ENCODE measurements at regions not wholly inside any gene's neighbourhood (a gene's known extent, or its start where the extent isn't known, plus 50 kb on each side); places are given as distances from the start of the nearest gene placed in this dataset.

GRCh38 chr14:100955201-100955600, 51.7 kb upstream of the RTL1 start:
- Histone ChIP-seq H3K4me3 (no peak overlapping the region), H3K27me3 (peaks cover 0 to 4% (median 0%) of the 10 kb centered on the region in 4 donors), H3K36me3 (no peaks in the 10 kb centered on the region), H3K4me1 (no peaks in the 10 kb centered on the region), H3K27ac (replicated peaks in 1 of 4) (no peak overlapping the region), H3K9me3 (no peaks in the 10 kb centered on the region)
- TF ChIP-seq EP300 (IDR thresholded peaks at IDR 0.05) = no peak
- TF ChIP-seq POLR2A (IDR thresholded peaks at IDR 0.05; ENCODE audit: low read depth) = no peak
- TF ChIP-seq, protein P1, sequence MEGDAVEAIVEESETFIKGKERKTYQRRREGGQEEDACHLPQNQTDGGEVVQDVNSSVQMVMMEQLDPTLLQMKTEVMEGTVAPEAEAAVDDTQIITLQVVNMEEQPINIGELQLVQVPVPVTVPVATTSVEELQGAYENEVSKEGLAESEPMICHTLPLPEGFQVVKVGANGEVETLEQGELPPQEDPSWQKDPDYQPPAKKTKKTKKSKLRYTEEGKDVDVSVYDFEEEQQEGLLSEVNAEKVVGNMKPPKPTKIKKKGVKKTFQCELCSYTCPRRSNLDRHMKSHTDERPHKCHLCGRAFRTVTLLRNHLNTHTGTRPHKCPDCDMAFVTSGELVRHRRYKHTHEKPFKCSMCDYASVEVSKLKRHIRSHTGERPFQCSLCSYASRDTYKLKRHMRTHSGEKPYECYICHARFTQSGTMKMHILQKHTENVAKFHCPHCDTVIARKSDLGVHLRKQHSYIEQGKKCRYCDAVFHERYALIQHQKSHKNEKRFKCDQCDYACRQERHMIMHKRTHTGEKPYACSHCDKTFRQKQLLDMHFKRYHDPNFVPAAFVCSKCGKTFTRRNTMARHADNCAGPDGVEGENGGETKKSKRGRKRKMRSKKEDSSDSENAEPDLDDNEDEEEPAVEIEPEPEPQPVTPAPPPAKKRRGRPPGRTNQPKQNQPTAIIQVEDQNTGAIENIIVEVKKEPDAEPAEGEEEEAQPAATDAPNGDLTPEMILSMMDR (IDR thresholded peaks at IDR 0.05) = no peak
- TF ChIP-seq POLR2AphosphoS5 (IDR thresholded peaks at IDR 0.05) = no peak
- DNase-seq (ENCODE audit: extremely low spot score) = no peak
- WGBS = 60% methylated on average over 2 of the region's 2 CpGs
- intact Hi-C loops (cut with DNase I) = no loop called here

DNA sequence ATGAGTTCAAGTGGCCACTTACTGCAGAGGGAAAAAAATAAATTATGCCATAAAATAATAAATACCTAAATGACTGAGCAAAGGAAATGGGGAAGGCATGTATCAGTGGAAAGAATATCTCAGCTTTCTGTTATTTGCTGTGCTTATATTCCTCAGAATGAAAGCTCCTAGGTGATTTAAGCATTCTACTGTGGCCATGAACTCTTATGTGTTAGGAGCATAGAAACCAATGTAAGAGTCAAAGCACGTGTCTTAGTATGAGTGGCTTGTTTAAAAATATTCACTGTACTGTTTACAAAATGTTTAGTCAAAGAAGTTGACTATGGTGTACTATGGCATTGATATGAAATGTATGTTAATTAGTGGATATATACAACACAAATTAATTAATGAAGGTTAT, 59.0 kb upstream of the RTL1 start:
- no peaks in the 10 kb centered on the region for H3K36me3 ChIP-seq
- DNase-seq (ENCODE audit: extremely low spot score) = no peak
- intact Hi-C loops (cut with DNase I) = no loop called here
- 47% methylated on average over 1 of the region's 1 CpG for WGBS
- no peak overlapping the region for H3K27ac ChIP-seq (replicated peaks in 1 of 4)
- no peaks in the 10 kb centered on the region for H3K27me3 ChIP-seq
- H3K9me3 ChIP-seq = no peaks in the 10 kb centered on the region
- H3K4me1 ChIP-seq = no peaks in the 10 kb centered on the region
- no peak overlapping the region for H3K4me3 ChIP-seq
- TF ChIP-seq, protein P1 (IDR thresholded peaks at IDR 0.05) = no peak
- TF ChIP-seq POLR2AphosphoS5 (IDR thresholded peaks at IDR 0.05) (no peak), POLR2A (IDR thresholded peaks at IDR 0.05; ENCODE audit: low read depth) (no peak), EP300 (IDR thresholded peaks at IDR 0.05) (no peak)

GRCh38 chr14:100965296-100965695, 61.8 kb upstream of the RTL1 start:
- no peaks in the 10 kb centered on the region for H3K9me3 ChIP-seq
- 91% methylated on average over 8 of the region's 8 CpGs for WGBS
- no peaks in the 10 kb centered on the region for H3K27me3 ChIP-seq
- no peak overlapping the region for H3K27ac ChIP-seq (replicated peaks in 1 of 4)
- no peak overlapping the region for H3K4me3 ChIP-seq
- no peaks in the 10 kb centered on the region for H3K4me1 ChIP-seq
- intact Hi-C loops (cut with DNase I) = no loop called here
- TF ChIP-seq, protein P1 (IDR thresholded peaks at IDR 0.05) = no peak
- TF ChIP-seq EP300 (IDR thresholded peaks at IDR 0.05) (no peak), POLR2AphosphoS5 (IDR thresholded peaks at IDR 0.05) (no peak)
- no peaks in the 10 kb centered on the region for H3K36me3 ChIP-seq
- DNase-seq (ENCODE audit: extremely low spot score) = no peak

DNA sequence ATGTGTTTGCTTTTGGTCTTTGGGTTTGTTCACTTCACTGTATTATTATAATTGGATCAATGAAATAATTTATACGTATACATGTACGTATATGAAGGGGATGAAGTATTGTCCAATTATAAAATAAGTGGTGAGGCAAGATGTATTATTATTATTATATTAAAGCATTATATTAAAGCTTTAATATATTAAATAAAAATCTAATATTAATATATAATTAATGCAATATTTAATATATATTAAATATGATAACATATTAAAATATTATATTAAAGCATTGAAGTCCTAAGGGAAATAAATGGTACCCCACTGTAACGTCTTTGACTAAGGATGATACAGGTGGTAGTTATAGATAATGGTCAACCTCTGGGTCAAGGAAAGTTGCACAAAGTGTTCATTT, 63.7 kb upstream of the RTL1 start:
- 86% methylated on average over 3 of the region's 3 CpGs for WGBS
- TF ChIP-seq, protein P1 (IDR thresholded peaks at IDR 0.05) = no peak
- TF ChIP-seq EP300 (IDR thresholded peaks at IDR 0.05) = no peak
- no peaks in the 10 kb centered on the region for H3K27me3 ChIP-seq
- no peaks in the 10 kb centered on the region for H3K9me3 ChIP-seq
- DNase-seq (ENCODE audit: extremely low spot score) = no peak
- intact Hi-C loops (cut with DNase I) = no loop called here
- H3K36me3 ChIP-seq = no peaks in the 10 kb centered on the region
- no peak overlapping the region for H3K27ac ChIP-seq (replicated peaks in 1 of 4)
- no peaks in the 10 kb centered on the region for H3K4me1 ChIP-seq
- no peak overlapping the region for H3K4me3 ChIP-seq

DNA sequence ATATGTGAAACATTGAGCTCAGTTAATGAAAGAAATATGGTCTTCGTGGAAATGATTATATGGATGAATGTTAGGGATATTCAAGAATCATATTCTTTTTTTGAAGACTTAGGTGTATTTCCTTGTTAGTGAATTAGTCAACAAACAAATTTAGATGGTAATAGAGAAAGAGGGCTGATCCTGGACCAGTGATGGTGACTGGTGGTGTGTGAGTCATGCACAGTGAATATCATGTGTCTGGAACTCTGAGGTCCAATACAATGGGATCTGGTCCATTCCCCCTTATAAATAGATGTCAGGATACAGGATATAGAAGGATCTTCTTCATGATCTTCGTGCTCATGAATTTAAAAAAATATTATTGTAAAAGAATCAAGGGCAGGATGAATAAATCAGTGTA, 64.4 kb upstream of the RTL1 start:
- H3K9me3 ChIP-seq = no peaks in the 10 kb centered on the region
- H3K4me1 ChIP-seq = no peaks in the 10 kb centered on the region
- no peaks in the 10 kb centered on the region for H3K36me3 ChIP-seq
- no peaks in the 10 kb centered on the region for H3K27me3 ChIP-seq
- TF ChIP-seq POLR2AphosphoS5 (IDR thresholded peaks at IDR 0.05) (no peak), EP300 (IDR thresholded peaks at IDR 0.05) (no peak), POLR2A (IDR thresholded peaks at IDR 0.05; ENCODE audit: low read depth) (no peak)
- TF ChIP-seq, protein P1 (IDR thresholded peaks at IDR 0.05) = no peak
- no peak overlapping the region for H3K4me3 ChIP-seq
- H3K27ac ChIP-seq (replicated peaks in 1 of 4) = no peak overlapping the region
- intact Hi-C loops (cut with DNase I) = no loop called here
- no peak for DNase-seq (ENCODE audit: extremely low spot score)
- WGBS = 69% methylated on average over 2 of the region's 2 CpGs
